GM12891 (cell line): ENCODE measurements at regions not wholly inside any gene's neighbourhood (a gene's known extent, or its start where the extent isn't known, plus 50 kb on each side); places are given as distances from the start of the nearest gene placed in this dataset.

Experiments
- DNase-seq: peaks from one replicate; pipeline ENCODE4 v3.0.0; 2011; ENCODE audit warnings: low spot score; ENCODE audit not compliant: insufficient read length
- FAIRE-seq: peaks from 2 replicates; lab custom pipeline; 2011; peaks lifted over from hg19 to GRCh38; lab: Jason Lieb, UNC
- PAX5 ChIP-seq: IDR thresholded peaks from 2 replicates; pipeline ENCODE4 v1.6.1; 2011; ENCODE audit warnings: low read length, moderate library complexity, mild to moderate bottlenecking; ENCODE audit not compliant: insufficient read depth, severe bottlenecking
- POLR2A ChIP-seq: IDR thresholded peaks from 2 replicates; pipeline ENCODE4 v1.6.1; 2011; ENCODE audit warnings: low read depth, low read length, control low read depth
- POLR2AphosphoS5 ChIP-seq: IDR thresholded peaks from 2 replicates; pipeline ENCODE4 v1.6.1; 2011; ENCODE audit warnings: low read depth, low read length, control low read depth
- POU2F2 ChIP-seq: IDR thresholded peaks from 2 replicates; pipeline ENCODE4 v1.6.1; 2011; ENCODE audit warnings: low read depth, mild to moderate bottlenecking, control low read depth, low read length, moderate library complexity
- SPI1 ChIP-seq: IDR thresholded peaks from 2 replicates; pipeline ENCODE4 v1.6.1; 2011; ENCODE audit warnings: low read depth, low read length, control low read depth
- TAF1 ChIP-seq: IDR thresholded peaks from 2 replicates; pipeline ENCODE4 v1.6.1; 2011; ENCODE audit warnings: low read depth, low read length, control low read depth

DNA sequence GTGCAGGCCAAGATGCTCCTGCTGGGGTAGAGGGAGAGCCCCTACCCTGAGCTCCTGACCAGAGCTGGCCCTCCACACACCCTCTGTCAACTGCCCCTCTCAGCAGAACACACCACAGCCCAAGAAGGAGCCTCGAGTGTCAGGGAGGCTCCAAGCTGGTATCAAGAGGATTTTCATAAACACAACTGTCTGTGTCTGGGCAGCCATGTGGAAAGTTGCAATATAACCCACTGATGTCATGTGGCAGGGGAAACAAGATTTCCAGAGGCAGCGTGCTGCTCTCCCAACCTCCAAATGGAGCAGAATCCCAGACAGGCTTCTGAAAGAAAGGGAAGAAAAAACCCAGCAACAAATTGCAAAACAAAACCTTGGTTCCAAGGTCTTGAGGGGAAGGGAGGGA, 569.9 kb downstream of the BUD13 start:
- FAIRE-seq: no peak
- DNase-seq: no peak
- no peak for TF ChIP-seq TAF1
- TF ChIP-seq PAX5: no peak
- TF ChIP-seq POU2F2: no peak
- TF ChIP-seq POLR2AphosphoS5: no peak
- TF ChIP-seq POLR2A: no peak
- no peak for TF ChIP-seq SPI1

DNA sequence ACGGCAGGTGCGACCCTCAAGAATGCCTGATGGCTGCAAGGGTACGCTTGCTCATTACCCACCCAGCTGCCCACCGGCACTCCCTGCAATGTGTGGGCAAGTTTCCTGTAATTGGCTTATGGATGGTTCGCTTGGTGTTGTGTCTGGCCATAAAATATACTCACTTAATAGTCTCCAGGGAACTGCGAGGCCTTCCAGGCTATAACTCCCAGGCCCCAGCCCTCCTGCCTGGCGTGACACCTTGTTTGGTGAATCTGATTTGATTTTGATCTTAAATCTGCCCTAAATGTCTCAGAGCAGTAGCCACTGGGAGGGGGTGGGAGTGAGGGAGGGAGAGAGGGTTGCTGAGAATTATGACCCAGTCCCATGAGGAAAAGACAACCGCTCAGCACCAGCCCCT, 572.2 kb downstream of the BUD13 start:
- TF ChIP-seq POU2F2: no peak
- TF ChIP-seq POLR2A: no peak
- TF ChIP-seq POLR2AphosphoS5: no peak
- TF ChIP-seq TAF1: no peak
- no peak for TF ChIP-seq SPI1
- TF ChIP-seq PAX5: no peak
- no peak for DNase-seq
- no peak for FAIRE-seq

DNA sequence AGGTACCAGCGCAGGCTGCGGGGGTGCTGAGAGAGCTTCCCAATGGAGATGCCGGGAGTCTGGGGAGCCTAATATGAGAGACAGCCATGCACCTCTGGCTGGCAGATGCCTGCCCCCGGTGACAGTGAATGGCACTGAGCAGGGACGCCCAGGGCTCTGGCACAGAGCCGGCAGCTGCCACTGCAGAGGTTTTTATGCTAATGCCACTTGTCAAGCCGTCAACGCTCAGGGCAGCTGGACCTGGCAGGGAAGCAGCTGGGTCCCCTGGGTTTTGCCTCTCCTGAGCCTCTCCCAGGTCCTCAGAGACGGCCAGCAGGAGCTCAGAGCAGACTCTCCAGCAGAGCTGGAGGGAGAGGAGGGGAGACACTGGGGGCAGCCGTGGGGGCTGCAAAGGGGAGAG, 573.6 kb downstream of the BUD13 start:
- DNase-seq (no peak), FAIRE-seq (no peak)
- TF ChIP-seq TAF1 (no peak), SPI1 (no peak), POU2F2 (no peak), PAX5 (no peak), POLR2A (no peak), POLR2AphosphoS5 (no peak)

DNA sequence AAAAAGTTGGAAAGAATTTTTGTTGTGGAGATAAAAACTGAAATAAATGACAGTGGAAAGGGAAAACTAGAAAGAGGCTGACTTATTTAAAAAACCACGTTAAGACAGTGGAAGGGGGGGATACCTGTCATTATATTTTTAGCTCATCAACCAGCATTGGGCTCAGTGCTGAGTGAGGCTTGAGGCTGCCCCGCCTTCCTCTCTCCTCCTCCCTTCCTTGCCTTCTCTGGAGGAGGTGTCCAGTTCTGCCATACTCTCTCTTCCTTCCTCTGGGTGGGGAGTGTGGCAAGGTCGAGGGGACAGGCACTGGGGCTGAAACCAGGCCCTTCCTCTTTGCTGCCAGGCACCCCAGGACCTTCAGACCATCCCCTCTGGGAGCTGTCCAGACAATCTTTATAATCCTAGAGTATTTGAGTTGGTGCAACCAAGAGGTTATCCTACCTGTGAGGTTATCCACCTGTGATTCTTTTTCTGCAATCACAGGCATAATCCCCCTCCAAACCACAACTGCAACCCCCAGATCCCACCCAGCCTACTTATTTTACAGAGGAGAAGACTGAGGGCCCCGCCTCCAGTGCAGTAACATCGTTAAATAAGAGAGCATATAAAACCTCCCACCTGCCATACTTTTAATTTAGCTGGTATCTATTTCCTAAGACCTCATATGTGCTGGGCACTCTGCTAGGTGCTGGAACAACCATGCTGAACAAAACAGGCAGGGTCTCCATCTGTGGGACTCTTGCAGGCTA, 578.5 kb downstream of the BUD13 start:
- FAIRE-seq: no peak
- no peak for DNase-seq
- TF ChIP-seq POLR2AphosphoS5: no peak
- no peak for TF ChIP-seq PAX5
- no peak for TF ChIP-seq TAF1
- no peak for TF ChIP-seq POU2F2
- no peak for TF ChIP-seq SPI1
- no peak for TF ChIP-seq POLR2A

DNA sequence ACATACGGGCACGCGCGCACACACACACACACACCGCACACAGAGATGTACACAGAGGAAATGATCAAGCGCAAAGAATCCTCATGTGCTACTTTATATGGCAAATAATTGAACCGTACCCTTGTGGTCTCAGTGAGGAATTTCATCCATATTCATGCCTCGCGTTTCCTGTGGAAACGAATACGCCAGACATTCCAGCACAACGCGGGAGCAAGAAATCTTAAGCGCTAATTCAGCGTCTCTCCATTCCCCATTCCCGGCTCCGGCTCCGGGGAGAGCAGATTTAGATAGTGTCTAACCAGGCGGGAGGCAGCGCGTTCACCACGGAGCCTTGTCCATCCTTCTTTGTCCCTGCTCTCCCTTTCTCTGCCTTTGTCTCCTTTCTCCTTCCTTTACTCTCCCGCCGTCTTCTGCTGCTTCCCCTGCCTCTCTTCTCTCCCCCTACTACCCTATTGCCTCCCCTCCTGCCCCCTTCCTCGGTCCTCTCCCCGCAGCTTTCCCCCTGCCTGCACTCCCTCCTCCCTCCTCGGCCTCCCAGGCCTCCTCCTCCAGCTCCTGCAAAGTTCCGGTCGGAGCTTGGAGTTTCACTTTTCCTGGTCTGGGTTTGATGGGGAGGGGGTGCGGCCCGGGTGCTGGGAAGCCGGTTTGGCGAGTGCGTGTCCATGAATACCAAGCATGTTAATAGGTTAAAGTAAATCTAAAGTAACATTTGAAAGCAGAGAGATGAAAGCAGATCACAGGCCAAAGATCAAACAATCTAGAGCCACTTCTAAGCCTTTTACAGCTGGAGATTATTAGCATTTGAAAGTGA, 579.3 kb downstream of the BUD13 start:
- TF ChIP-seq POLR2AphosphoS5 (no peak), SPI1 (no peak)
- DNase-seq: no peak
- no peak for FAIRE-seq

DNA sequence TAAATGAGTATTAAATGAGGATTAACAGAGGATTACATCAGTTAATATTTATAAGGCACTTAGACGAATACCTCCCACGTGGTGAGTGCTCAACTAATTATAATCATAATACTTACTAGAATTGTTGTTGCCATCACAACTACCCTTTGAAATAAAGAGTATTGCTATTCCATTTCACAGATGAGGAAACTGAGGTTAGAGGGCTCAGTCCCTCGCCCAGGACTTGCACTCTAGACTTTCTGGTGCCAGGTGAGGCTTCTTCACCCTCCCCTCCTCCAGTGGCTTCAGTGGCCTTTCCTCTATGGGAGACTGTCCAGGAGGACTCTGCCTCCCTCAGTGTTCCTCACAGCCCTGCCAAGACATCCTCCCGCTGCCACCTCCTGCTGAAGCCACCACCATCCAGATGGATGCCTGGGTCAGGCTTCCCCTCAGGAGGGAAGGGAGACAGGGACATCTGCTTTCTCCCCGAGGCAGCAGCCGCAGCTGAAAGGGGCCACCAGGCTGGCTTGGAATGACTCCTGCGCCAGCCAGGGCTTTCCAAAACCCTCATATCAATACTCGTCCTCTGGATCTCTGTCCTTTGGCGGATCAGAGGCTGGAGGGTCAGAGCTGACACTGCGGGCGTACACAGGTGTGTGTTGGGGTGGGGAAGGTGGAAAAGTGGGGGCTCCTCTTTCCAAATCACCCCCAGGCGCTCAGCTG, 580.1 kb downstream of the BUD13 start:
- TF ChIP-seq PAX5 (no peak), POLR2A (no peak), TAF1 (no peak), SPI1 (no peak), POLR2AphosphoS5 (no peak), POU2F2 (no peak)
- DNase-seq: no peak
- no peak for FAIRE-seq

DNA sequence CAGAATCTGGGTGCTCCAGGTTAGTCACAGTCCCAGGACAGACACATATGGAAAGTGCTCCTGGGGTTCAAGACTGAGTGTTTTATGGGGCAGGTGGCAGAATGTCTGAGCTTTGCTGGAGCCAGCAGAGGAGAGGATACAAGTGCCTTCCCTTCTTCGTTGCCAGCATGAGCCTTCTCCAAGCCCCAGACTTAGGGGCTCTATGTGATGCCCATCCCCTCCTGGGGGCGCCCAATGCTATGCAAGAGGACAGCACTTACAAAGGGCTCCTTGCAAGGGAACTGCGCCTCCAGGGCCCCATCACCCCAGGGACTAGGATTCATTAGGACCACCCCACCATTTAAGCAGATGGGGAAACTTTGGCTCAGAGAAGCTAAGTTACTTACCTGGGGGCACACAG, 581.9 kb downstream of the BUD13 start:
- FAIRE-seq: no peak

DNA sequence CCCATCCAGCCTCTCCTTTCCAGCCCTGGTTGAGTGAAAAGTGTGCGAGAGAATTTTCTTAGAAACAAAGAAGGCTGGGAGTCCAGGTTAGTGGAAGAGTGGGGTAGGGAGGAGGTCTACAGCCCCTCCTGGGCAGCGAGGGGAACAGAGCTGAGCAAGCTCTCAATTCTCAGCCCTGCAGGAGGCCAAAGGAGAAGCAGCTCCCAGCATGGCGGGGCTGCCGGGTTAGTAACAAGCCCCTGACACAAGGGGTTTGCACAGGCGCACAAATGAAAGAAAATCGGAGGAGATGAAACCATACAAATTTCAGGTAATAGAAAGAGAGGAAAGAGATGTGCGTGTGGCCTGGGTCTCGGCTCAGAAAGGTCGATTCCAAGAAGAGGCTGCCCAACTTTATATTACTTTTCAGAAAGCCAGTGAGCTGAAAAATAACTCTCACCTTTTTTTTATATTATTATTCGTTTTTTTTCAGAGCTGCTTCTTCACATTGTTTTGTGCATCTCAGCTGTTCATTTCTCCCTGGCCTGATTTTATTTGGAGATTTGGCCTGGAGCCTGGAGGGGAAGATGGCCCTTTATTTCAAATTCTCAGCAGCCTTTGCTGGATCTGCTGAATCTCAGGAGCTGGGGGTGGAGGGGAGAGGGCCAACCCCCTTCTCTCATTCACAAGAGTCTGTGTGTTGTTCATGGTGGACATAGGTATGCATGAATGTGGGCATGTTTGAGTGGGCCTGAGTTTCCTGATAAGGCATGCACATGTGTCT, 583.2 kb downstream of the BUD13 start:
- TF ChIP-seq POU2F2: no peak
- no peak for TF ChIP-seq TAF1
- DNase-seq: no peak
- FAIRE-seq: no peak

More for the DNA sequence above, 581.9 kb downstream of the BUD13 start:
- DNase-seq: no peak
- no peak for TF ChIP-seq PAX5
- TF ChIP-seq SPI1: no peak
- TF ChIP-seq TAF1: no peak
- TF ChIP-seq POLR2AphosphoS5: no peak
- no peak for TF ChIP-seq POLR2A

DNA sequence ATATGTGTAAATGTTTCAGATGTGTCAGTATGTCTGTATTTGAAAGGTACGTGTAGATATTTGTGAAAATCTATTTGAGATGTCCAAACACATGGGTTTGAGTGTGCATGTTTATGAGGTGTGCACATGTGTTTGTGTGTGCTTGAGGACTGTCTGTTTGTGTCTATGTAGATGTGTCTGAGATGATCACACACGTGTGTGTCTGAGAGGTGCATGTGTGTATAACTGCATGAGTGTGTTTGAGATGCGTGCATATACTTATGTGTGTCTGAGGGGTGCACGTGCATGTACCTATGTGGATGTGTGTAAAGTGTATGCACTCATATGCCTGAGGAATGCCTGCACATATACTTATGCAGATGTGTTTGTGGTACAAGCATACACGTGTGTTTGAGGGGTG, 584.4 kb downstream of the BUD13 start:
- TF ChIP-seq POLR2AphosphoS5 (no peak), POLR2A (no peak), POU2F2 (no peak), TAF1 (no peak), PAX5 (no peak), SPI1 (no peak)
- no peak for FAIRE-seq

More for the DNA sequence above, 584.4 kb downstream of the BUD13 start:
- no peak for DNase-seq
